GM23338 (cell line): ENCODE measurements at regions not wholly inside any gene's neighbourhood (a gene's known extent, or its start where the extent isn't known, plus 50 kb on each side); places are given as distances from the start of the nearest gene placed in this dataset.

Experiments
- ATAC-seq: fragments of 200-7000 bp; cut with Tn5 transposase; 3 replicates; pipeline ENCODE4 v1.9.1; 2020
- DNase-seq: peaks from one replicate; pipeline ENCODE4 v3.0.0-alpha.2; 2015; ENCODE audit warnings: low spot score
- H2AFZ ChIP-seq: fragments of 200-600 bp; sonication (generic); 2 replicates; pipeline ENCODE4 v1.8.0; 2016; ENCODE audit warnings: antibody characterized with exemption, mild to moderate bottlenecking, moderate library complexity
- H3F3A ChIP-seq: fragments of 200-600 bp; sonication (generic); replicated peaks from 2 replicates; pipeline ENCODE4 v1.8.0; 2017; ENCODE audit warnings: antibody characterized with exemption, mixed run types, low read depth
- H3K27ac ChIP-seq: fragments of 200-600 bp; sonication (generic); 2 replicates; pipeline ENCODE4 v1.6.1; 2016; ENCODE audit warnings: low read depth
- H3K27me3 ChIP-seq: fragments of 200-600 bp; sonication (generic); 2 replicates; pipeline ENCODE4 v1.8.0; 2016; ENCODE audit warnings: mild to moderate bottlenecking, mixed run types, moderate library complexity; ENCODE audit not compliant: insufficient read depth
- H3K36me3 ChIP-seq: fragments of 200-600 bp; sonication (generic); 2 replicates; pipeline ENCODE4 v1.8.0; 2016; ENCODE audit warnings: mild to moderate bottlenecking; ENCODE audit not compliant: insufficient read depth
- H3K4me1 ChIP-seq: fragments of 200-600 bp; sonication (generic); 2 replicates; pipeline ENCODE4 v1.8.0; 2016; ENCODE audit warnings: mild to moderate bottlenecking, moderate library complexity; ENCODE audit not compliant: insufficient read depth
- H3K4me2 ChIP-seq: fragments of 200-600 bp; sonication (generic); 2 replicates; pipeline ENCODE4 v1.7.1; 2017; ENCODE audit warnings: mixed run types
- H3K4me3 ChIP-seq: fragments of 200-600 bp; sonication (generic); 2 replicates; pipeline ENCODE4 v1.6.1; 2016; ENCODE audit warnings: mixed run types
- H3K79me2 ChIP-seq: fragments of 200-600 bp; sonication (generic); replicated peaks from 2 replicates; pipeline ENCODE4 v1.8.0; 2017; ENCODE audit warnings: mild to moderate bottlenecking; ENCODE audit not compliant: insufficient read depth
- H3K9me2 ChIP-seq: fragments of 200-600 bp; sonication (generic); 2 replicates; pipeline ENCODE4 v1.8.0; 2017; ENCODE audit not compliant: insufficient read depth
- H4K20me1 ChIP-seq: fragments of 200-600 bp; sonication (generic); replicated peaks from 2 replicates; pipeline ENCODE4 v1.8.0; 2017; ENCODE audit warnings: mild to moderate bottlenecking; ENCODE audit not compliant: insufficient read depth
- H3K27ac Mint-ChIP-seq: 2 replicates; pipeline ENCODE4 v1.8.0; 2020; ENCODE audit warnings: inconsistent platforms, mild to moderate bottlenecking, moderate library complexity, mixed read lengths
- H3K27me3 Mint-ChIP-seq: 3 replicates; pipeline ENCODE4 v1.8.0; 2022; ENCODE audit warnings: low read depth, mild to moderate bottlenecking, moderate library complexity, mixed read lengths, inconsistent platforms; ENCODE audit not compliant: insufficient read depth, poor library complexity
- H3K36me3 Mint-ChIP-seq: 3 replicates; pipeline ENCODE4 v1.8.0; 2021; ENCODE audit warnings: low read depth, mild to moderate bottlenecking, inconsistent platforms, moderate library complexity, mixed read lengths
- H3K4me1 Mint-ChIP-seq: 3 replicates; pipeline ENCODE4 v1.8.0; 2020; ENCODE audit warnings: mild to moderate bottlenecking, inconsistent platforms, mixed read lengths
- H3K4me3 Mint-ChIP-seq: 3 replicates; pipeline ENCODE4 v1.8.0; 2021; ENCODE audit warnings: moderate library complexity, mild to moderate bottlenecking, inconsistent platforms, mixed read lengths
- H3K9me3 Mint-ChIP-seq: 3 replicates; pipeline ENCODE4 v1.8.0; 2020; ENCODE audit warnings: moderate library complexity, mild to moderate bottlenecking, inconsistent platforms, mixed read lengths
- CREB1 ChIP-seq: fragments of 250-450 bp; sonication (Bioruptor Pico); IDR thresholded peaks from 2 replicates; pipeline ENCODE4 v1.5.0; 2020; ENCODE audit warnings: low read depth, mild to moderate bottlenecking, moderate library complexity
- EZH2 ChIP-seq: fragments of 200-600 bp; sonication (generic); IDR thresholded peaks from one replicate; pipeline ENCODE4 v1.8.0; 2017; ENCODE audit warnings: antibody characterized with exemption, mild to moderate bottlenecking, low read depth; ENCODE audit not compliant: unreplicated experiment
- EZH2phosphoT487 ChIP-seq: fragments of 200-600 bp; sonication (generic); IDR thresholded peaks from one replicate; pipeline ENCODE4 v1.8.1; 2018; ENCODE audit warnings: antibody characterized with exemption; ENCODE audit not compliant: unreplicated experiment
- JUNB ChIP-seq: IDR thresholded peaks from one replicate; pipeline ENCODE4 v1.6.1; 2016; ENCODE audit warnings: antibody characterized with exemption; ENCODE audit not compliant: unreplicated experiment
- NANOG ChIP-seq: IDR thresholded peaks from 2 replicates; pipeline ENCODE4 v1.6.1; 2016; ENCODE audit warnings: antibody characterized with exemption, borderline replicate concordance
- POLR2AphosphoS5 ChIP-seq: IDR thresholded peaks from 2 replicates; pipeline ENCODE4 v1.6.1; 2016; ENCODE audit warnings: antibody characterized with exemption, low read depth
- STAT1 ChIP-seq: IDR thresholded peaks from one replicate; pipeline ENCODE4 v1.6.1; 2016; ENCODE audit warnings: antibody characterized with exemption; ENCODE audit not compliant: unreplicated experiment
- ZNF114 ChIP-seq: fragments of 250-450 bp; sonication (Bioruptor Pico); IDR thresholded peaks from 2 replicates; pipeline ENCODE4 v1.5.0; 2020; ENCODE audit warnings: mild to moderate bottlenecking, moderate library complexity
- TF ChIP-seq, protein P1 (sequence below), 2 experiments: fragments of 200-600 bp in 1 of 2; sonication (generic) in 1 of 2; conservative IDR thresholded peaks; 2 replicates each; pipeline versions ENCODE4 v1.5.1 to v1.6.1; 2016 to 2017; ENCODE audit warnings: antibody characterized with exemption in 2 of 2, low read depth in 2 of 2, mild to moderate bottlenecking in 2 of 2, moderate library complexity in 1 of 2
- TF ChIP-seq, protein P2 (sequence below): IDR thresholded peaks from 2 replicates; pipeline ENCODE4 v1.6.1; 2016; ENCODE audit warnings: antibody characterized with exemption
- TF ChIP-seq, protein P3 (sequence below): IDR thresholded peaks from one replicate; pipeline ENCODE4 v1.6.1; 2018; ENCODE audit warnings: antibody characterized with exemption; ENCODE audit not compliant: unreplicated experiment

DNA sequence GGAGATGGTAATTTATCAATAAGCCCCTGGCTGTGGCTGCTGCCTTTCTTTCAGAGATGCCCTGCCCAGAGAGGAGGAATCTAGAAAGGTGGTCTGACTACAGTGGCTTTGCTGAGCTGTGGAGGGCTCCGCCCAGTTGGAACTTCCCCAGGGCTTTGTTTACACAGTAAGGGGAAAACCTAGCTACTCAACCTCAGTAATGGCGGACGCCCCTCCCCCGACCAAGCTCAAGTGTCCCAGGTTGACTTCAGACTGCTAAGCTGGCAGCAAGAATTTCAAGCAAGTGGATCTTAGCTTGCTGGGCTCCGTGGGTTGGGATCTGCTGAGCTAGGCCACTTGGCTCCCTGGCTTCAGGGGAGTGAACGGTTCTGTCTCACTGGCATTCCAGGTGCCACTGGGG, 865.4 kb upstream of the ACO1 start:
- H3K27me3 Mint-ChIP-seq = peaks cover 2% of the 10 kb centered on the region
- DNase-seq = peak; percentile 45

DNA sequence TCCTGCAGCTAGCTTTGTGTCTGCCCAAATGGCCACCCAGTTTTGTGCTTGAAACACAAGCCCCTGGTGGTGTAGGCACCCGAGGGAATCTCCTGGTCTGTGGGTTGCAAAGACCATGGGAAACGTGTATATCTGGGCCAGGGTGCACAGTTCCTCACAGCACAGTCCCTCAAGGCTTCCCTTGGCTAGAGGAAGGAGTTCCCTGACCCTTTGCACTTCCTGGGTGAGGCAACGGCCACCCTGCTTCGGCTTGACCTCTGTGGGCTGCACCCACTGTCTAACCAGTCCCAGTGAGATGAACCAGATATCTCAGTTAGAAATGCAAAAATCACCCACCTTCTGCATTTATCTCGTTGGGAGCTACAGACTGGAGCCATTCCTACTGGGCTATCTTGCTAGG, 865.0 kb upstream of the ACO1 start:
- H3K4me1 Mint-ChIP-seq = no peaks in the 10 kb centered on the region

More for the DNA sequence above, 865.4 kb upstream of the ACO1 start:
- H2AFZ ChIP-seq = peak overlapping the region; percentile 59; the same call in 1 of the 2 replicates
- H3K4me1 Mint-ChIP-seq = no peaks in the 10 kb centered on the region
- no peak overlapping the region for H3K27ac Mint-ChIP-seq
- TF ChIP-seq STAT1 = no peak
- H3K9me2 ChIP-seq = peaks cover 16% of the 10 kb centered on the region; the same call in 1 of the 2 replicates
- no peak overlapping the region for H3K4me3 Mint-ChIP-seq
- H3F3A ChIP-seq = no peaks in the 10 kb centered on the region
- no peaks in the 10 kb centered on the region for H4K20me1 ChIP-seq
- no peak overlapping the region for H3K27ac ChIP-seq
- H3K36me3 ChIP-seq = no peaks in the 10 kb centered on the region
- peak; percentile 46 for ATAC-seq
- no peaks in the 10 kb centered on the region; the same call in 2 of the 3 replicates for H3K9me3 Mint-ChIP-seq
- no peaks in the 10 kb centered on the region for H3K79me2 ChIP-seq
- H3K4me2 ChIP-seq = no peak overlapping the region
- no peaks in the 10 kb centered on the region for H3K27me3 ChIP-seq
- no peaks in the 10 kb centered on the region; the same call in 2 of the 3 replicates for H3K36me3 Mint-ChIP-seq
- no peak overlapping the region for H3K4me3 ChIP-seq
- no peaks in the 10 kb centered on the region for H3K4me1 ChIP-seq

More for the DNA sequence above, 865.0 kb upstream of the ACO1 start:
- Histone ChIP-seq H3K79me2 (no peaks in the 10 kb centered on the region), H3K4me2 (no peak overlapping the region), H3K9me2 (peaks cover 16% of the 10 kb centered on the region; the same call in 1 of the 2 replicates), H3K4me1 (no peaks in the 10 kb centered on the region), H3F3A (no peaks in the 10 kb centered on the region), H3K36me3 (no peaks in the 10 kb centered on the region), H4K20me1 (no peaks in the 10 kb centered on the region), H3K4me3 (no peak overlapping the region), H3K27ac (no peak overlapping the region), H3K27me3 (no peaks in the 10 kb centered on the region), H2AFZ (peak overlapping the region; percentile 59; the same call in 1 of the 2 replicates)
- DNase-seq (no peak), ATAC-seq (no peak)
- H3K9me3 Mint-ChIP-seq = no peaks in the 10 kb centered on the region; the same call in 2 of the 3 replicates
- no peak for TF ChIP-seq EZH2phosphoT487
- TF ChIP-seq CREB1 (CRISPR knock-in tag) = no peak
- no peak for TF ChIP-seq ZNF114 (CRISPR knock-in tag)
- no peak for TF ChIP-seq POLR2AphosphoS5
- no peak for TF ChIP-seq STAT1
- TF ChIP-seq, protein P1, sequence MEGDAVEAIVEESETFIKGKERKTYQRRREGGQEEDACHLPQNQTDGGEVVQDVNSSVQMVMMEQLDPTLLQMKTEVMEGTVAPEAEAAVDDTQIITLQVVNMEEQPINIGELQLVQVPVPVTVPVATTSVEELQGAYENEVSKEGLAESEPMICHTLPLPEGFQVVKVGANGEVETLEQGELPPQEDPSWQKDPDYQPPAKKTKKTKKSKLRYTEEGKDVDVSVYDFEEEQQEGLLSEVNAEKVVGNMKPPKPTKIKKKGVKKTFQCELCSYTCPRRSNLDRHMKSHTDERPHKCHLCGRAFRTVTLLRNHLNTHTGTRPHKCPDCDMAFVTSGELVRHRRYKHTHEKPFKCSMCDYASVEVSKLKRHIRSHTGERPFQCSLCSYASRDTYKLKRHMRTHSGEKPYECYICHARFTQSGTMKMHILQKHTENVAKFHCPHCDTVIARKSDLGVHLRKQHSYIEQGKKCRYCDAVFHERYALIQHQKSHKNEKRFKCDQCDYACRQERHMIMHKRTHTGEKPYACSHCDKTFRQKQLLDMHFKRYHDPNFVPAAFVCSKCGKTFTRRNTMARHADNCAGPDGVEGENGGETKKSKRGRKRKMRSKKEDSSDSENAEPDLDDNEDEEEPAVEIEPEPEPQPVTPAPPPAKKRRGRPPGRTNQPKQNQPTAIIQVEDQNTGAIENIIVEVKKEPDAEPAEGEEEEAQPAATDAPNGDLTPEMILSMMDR (conservative IDR thresholded peaks at IDR 0.05; ENCODE audit: low read depth in 2 of 2) = no peak
- TF ChIP-seq NANOG = no peak
- TF ChIP-seq, protein P2, sequence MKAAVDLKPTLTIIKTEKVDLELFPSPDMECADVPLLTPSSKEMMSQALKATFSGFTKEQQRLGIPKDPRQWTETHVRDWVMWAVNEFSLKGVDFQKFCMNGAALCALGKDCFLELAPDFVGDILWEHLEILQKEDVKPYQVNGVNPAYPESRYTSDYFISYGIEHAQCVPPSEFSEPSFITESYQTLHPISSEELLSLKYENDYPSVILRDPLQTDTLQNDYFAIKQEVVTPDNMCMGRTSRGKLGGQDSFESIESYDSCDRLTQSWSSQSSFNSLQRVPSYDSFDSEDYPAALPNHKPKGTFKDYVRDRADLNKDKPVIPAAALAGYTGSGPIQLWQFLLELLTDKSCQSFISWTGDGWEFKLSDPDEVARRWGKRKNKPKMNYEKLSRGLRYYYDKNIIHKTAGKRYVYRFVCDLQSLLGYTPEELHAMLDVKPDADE = no peak
- TF ChIP-seq JUNB = no peak
- no peak for TF ChIP-seq EZH2
- TF ChIP-seq, protein P3, sequence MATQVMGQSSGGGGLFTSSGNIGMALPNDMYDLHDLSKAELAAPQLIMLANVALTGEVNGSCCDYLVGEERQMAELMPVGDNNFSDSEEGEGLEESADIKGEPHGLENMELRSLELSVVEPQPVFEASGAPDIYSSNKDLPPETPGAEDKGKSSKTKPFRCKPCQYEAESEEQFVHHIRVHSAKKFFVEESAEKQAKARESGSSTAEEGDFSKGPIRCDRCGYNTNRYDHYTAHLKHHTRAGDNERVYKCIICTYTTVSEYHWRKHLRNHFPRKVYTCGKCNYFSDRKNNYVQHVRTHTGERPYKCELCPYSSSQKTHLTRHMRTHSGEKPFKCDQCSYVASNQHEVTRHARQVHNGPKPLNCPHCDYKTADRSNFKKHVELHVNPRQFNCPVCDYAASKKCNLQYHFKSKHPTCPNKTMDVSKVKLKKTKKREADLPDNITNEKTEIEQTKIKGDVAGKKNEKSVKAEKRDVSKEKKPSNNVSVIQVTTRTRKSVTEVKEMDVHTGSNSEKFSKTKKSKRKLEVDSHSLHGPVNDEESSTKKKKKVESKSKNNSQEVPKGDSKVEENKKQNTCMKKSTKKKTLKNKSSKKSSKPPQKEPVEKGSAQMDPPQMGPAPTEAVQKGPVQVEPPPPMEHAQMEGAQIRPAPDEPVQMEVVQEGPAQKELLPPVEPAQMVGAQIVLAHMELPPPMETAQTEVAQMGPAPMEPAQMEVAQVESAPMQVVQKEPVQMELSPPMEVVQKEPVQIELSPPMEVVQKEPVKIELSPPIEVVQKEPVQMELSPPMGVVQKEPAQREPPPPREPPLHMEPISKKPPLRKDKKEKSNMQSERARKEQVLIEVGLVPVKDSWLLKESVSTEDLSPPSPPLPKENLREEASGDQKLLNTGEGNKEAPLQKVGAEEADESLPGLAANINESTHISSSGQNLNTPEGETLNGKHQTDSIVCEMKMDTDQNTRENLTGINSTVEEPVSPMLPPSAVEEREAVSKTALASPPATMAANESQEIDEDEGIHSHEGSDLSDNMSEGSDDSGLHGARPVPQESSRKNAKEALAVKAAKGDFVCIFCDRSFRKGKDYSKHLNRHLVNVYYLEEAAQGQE = no peak
- no peak overlapping the region for H3K4me3 Mint-ChIP-seq
- peaks cover 2% of the 10 kb centered on the region for H3K27me3 Mint-ChIP-seq
- H3K36me3 Mint-ChIP-seq = no peaks in the 10 kb centered on the region
- no peak overlapping the region for H3K27ac Mint-ChIP-seq
